Skeletal muscle cell (primary cell): ENCODE measurements at regions not wholly inside any gene's neighbourhood (a gene's known extent, or its start where the extent isn't known, plus 50 kb on each side); places are given as distances from the start of the nearest gene placed in this dataset.
A peak's percentile ranks its signal among the peaks of the same experiment; 100 is the strongest.

Source experiments
- DNase-seq: peaks from one replicate; pipeline ENCODE4 v3.0.0-alpha.2; 2010; ENCODE audit warnings: low read depth
- H3K4me3 ChIP-seq: 2 replicates; pipeline ENCODE4 v1.5.1; 2011; ENCODE audit warnings: low read depth, mild to moderate bottlenecking, control low read depth, low read length, moderate library complexity

DNA sequence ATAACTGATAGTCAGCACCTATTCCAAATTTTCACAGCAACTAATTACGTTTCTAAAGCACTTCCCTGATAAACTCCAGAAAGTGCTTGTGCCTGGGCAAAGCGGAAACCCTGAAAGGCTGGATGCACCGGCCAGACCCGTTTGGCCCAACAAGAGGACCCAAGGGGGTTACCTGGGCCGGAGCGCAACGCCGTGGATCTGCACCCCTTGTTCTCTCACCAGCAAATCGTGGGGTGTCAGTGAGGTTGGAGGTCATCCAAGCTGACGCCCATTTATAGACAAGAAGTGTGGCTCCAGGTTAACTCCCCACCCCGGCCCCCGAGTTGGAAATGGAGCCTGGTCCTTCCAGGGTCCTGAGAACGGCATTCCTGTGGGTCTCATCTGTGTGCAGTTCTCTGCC, 167.0 kb upstream of the HDAC4 start:
- no peak for DNase-seq
- H3K4me3 ChIP-seq = no peak overlapping the region

DNA sequence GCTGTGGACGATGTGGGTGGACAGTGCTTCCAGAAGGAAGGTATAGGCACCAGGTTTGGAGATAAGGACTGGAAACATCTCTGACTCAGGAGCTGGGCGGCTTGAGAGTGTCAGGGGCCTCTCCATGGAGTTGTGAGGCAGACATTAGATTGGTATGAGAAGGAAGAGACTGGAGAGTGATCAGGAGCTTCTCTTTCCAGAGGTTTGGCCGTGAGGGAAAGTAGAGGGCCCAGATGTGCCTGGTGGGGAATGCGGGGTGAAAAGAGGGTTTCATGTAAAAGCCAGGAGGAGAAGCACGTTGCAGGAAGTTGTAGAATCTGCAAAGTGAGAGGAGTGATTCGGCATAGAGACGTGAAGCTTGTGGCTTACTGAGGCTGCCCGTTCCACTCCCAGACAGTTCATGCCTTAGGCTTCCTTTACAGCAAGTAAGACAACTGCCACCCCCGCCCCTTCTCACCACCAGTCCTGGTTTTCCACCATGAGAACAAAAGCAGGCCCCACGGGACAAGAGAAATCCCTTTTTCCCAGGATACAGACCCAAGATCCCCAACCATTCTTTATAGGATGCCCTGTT, 166.3 kb upstream of the HDAC4 start:
- DNase-seq = no peak

DNA sequence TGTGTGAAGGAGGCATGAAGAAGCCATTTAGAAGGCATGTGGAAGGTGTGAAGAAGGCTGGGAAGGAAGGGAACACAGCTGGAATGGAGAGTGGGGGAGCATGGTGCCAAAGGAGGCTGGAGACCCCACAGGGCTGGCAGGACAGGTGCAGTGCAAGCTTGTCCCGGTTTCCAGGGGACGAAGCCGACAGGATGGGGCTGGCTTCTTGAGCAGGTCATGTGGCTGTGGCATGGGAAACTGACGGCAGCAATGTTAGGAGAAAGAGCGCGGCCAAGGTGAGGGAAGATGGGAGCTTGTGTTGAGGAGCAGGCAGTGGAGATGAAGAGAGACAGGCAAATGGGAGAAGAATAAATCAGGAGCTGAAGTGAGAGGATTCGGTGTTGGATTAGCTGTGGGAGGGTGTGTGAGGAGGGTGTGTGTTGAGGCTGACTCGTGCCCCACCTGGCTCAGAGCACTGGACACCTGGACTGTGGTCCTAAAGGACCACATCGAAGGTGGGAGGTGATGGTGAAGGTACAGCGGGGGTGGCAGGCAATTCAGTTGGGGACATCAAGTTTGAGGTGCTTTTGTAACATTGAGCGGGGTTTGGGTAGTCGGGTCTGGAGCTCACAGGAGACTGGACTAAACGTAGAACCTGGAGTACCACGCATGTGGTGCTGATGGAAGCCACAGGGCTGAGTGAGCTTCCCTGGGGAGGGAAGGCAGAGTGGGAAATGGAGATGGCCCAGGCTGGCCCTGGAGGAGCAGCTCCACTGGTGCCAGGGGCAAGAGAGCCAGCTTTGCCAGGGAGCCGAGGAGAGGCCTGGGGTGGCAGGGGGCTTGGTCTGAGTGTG, 165.6 kb upstream of the HDAC4 start:
- no peak for DNase-seq
- H3K4me3 ChIP-seq = no peak overlapping the region

More for the DNA sequence above, 166.3 kb upstream of the HDAC4 start:
- no peak overlapping the region for H3K4me3 ChIP-seq

DNA sequence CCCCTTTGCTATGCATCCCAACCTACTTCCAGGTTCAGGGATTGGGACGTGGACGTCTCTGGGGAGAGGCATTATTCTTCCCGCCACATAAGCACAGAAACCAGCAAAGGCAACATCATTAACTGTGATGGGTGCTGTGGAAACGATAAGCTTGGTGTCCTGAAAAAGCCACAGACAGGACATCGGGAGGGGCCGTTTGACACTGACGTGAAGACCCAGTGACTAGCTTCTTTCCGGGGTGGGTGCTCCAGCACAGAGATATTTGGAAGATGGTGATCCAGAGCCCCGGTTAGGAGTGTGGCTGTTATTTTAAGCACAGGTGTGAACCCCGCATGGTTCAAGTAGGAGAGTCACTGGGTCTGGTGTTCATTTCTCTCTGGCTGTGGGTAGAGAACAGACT, 163.8 kb upstream of the HDAC4 start:
- no peak overlapping the region for H3K4me3 ChIP-seq
- no peak for DNase-seq

DNA sequence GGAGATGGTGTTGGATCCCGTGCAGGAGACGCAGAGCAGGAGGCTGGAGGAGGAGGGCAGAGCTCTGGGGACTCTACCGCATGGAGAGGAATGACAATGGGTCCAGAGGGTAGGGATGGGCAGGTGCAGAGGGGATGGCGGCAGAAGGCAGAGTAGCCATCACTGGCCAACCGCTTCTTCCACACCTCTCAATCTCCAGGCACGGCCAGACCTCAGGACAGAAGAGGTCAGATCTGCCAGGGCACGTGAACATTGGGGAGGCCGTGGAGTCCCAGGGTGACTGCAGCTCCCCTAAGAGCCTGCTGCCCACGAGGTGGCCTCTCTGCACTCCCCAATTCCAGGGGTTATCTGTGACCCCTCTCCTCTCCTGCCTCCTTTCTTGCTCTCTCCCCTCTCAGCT, 162.7 kb upstream of the HDAC4 start:
- no peak overlapping the region for H3K4me3 ChIP-seq
- DNase-seq = no peak

DNA sequence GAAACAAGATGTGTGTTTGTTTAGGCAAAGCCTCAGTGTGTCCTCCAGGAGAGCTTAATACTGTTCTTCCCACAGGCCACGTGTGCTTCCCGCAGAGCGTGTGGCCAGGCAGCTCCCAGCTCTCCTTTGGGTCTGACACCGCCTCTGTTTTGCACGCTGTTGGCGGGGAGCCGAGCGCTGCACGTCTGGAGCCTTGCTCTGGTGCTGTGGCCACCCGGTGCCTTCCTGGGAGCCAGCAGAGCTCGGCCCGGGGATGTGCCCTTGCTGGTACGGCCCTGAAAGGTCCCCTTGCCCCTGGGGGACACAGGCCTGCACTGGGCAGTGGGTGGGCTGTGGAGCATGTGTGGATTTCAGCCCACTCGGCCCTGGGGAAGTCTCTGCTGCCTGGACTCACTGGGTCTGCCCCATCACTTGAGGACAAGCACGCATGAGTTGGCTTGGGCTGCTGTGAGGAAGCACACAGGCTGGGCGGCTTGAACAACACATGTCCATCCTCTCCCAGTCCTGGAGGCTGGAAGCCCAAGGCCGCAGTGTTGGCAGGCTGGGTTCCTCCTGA, 160.7 kb upstream of the HDAC4 start:
- no peak overlapping the region for H3K4me3 ChIP-seq
- DNase-seq = peak; percentile 9

DNA sequence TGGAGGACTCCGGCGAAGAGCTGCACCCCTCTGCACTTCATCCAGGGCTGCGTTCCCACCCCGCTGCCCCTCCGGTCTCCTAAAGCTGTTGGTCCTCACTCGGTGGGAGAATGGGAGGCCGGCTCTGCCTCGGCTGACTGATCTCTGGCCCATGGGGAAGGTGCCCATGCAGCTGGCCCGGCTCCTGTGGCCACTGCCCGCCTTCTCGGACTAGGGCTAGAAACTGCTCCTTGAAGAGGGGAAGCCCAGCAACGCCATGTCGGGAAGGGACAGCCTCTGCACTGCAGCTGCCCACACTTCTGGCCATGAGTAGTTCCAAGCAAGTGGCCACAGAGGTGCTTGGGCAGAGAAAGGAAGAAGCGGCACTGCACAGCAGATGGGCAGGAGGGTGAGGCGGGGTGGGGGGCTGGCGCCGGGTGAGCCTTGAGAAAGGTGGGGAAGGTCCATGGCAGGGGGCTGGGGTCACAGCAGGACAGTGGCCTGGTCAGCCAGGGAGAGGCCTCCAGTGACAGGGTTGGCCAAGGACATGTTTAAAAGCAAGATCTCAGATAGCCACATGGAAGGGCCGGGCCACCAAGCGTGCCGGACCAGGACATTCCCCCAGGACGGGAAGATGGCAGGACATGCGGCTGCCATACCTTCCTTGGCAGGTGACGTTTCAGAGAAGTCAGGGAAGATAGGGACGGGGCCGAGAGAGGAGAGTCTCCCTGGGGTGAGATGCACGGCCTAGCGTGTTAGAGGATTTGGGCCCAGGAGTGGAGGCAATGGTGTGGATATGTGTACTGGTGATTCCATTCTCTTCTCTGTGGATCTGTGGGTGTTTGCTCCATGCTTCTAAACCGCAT, 158.8 kb upstream of the HDAC4 start:
- DNase-seq = no peak
- H3K4me3 ChIP-seq = no peak overlapping the region

DNA sequence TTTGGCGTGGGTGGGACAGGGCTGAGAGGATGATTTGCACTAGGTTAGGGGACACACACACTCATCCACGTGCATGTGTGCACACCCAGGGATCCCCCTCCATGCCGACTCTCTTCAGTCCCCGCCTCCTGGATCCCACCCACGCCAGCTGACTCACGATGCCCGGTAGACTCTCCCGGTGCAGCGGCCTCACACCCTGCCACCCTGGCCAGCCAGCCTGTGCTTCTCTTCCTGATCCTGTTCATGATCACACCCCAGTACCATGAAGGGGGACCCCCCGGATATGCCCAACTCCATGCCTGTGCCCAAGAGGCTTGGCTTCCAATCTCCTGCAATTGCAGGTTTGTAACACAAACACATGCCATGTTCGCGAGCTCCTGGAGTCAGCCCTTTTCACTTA, 157.8 kb upstream of the HDAC4 start:
- DNase-seq = no peak
- H3K4me3 ChIP-seq = no peak overlapping the region

DNA sequence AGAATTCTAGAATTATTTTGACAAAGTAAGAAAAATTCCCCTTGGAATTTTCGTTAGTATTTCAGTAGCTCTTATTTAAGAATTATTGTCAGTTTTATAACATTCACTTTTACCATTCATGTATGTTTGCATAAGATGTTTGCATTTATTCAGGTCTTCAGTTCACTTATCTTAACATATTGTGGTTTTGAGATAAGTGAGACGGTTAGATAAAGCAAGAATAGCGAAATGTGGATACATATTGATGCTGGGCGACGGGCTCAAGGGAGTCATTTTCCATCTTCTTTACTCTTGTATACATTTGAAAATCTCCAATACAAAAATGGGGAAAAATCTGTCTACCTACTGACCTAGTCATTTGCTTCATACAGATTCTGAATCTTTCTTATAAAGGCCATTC, 156.7 kb upstream of the HDAC4 start:
- no peak overlapping the region for H3K4me3 ChIP-seq
- no peak for DNase-seq

DNA sequence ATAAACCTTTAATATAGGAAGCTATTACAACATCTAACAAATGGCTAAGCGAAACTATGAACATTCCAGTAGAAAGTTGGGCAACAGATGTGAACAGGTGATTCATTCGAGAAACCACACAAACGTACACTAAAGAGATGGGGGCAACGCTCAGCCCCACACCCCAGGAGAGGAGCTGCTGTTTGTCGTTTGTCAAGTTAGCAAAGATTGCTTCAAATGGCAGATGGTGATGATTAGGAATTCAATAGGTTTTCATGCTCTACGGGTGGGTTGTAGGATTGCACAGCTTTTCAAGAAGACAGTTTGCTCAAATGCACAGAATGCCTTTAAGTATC, 154.7 kb upstream of the HDAC4 start:
- no peak for DNase-seq
- no peak overlapping the region for H3K4me3 ChIP-seq

DNA sequence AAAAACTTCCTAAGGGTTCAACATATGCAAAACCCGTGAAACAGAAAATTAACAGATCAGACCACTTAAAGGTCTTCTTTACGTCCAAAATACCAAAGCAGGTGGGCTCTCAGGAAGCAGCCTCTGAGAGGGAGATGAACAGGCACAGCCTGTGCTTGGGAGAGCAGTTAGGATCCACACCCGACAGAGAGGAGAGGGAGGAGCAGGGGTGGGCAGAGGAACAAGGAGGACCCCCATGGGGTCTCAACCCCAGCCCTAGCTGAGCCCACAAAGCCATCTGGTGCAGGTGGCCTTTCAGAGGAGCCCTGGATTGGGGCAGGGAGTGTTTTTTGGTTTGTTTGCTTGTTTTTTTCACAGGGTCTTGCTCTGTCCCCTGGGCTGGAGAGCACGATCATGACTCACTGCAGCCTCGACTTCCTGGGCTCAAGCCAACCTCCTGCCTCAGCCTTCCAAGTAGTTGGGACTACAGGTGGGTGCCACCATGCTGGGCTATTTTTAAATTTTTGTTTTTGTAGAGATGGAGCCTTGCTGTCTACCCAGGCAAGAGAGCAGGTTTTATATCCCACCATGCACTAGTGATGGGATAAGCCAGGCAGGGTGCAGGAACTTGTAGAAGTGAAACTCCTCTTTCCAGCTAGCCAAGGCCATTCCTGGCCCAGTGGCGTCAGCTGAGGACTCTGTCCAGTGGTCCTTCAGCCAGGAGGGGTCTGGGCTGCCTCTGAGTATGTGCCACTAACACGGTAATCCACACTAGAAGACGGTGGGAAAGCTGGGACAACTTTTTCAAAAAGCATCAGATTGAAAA, 154.1 kb upstream of the HDAC4 start:
- H3K4me3 ChIP-seq = no peak overlapping the region
- no peak for DNase-seq

DNA sequence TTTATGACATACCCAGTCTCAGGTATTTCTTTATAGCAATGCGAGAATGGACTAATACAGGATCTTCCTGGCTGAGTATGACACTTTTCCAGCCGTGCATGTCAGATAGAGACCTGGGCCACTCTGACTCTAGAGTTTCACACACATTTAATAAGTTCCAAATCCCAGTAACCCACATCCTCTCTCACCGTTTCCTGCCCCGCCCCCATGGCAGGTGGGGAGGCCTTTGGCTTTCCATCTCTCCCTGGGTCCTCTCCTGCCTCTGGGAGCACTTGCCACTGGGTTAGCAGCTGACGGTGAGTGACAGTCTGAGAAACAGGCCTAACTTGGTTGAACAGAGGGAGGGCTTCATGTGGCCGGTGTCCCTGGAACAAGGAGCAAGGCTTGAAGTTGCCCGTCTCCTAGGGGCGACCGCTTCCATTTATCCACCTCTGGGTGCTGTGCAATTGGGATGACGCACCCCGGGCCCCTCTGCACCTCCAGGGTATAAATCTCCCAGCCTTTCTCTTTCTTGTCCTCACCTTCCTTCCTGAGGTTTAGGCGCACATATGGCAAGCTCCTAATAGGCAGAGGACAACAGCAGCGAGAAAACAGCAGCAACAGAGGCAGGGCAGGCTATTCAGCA, 152.7 kb upstream of the HDAC4 start:
- no peak for DNase-seq
- H3K4me3 ChIP-seq = no peak overlapping the region

DNA sequence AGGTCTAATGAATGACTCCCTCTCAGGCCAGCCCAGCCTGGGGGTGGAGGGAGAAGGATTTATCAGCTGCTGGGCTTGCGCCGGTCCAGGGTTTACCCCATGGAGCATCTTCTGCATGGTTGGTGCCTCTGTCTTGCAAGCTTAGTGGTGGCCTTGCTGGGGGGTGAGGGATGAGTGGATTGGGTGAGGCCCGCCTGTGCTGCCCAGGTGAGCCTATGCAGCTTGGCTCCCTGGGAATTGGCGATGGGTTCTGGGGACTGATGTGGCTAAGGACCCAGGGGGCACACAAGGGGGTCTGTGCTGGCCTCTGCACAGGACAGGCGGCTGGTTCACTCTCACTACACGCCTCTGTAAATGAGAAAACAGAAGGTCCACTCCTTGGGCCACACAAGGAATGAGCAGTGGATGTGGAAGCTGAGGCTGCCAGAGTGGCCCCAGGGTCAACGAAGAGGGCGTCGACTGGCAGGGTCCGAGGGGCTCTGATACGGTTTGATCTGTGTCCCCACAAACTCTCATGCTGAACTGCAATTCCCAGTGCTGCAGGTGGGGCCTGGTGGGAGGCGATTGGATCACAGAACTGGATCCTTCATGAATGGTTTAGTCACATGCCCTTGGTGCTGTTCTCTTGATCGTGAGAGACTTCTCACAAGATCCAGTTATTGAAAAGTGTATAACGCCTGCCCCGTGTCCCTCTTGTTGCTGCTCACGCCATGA, 151.6 kb upstream of the HDAC4 start:
- DNase-seq = no peak

DNA sequence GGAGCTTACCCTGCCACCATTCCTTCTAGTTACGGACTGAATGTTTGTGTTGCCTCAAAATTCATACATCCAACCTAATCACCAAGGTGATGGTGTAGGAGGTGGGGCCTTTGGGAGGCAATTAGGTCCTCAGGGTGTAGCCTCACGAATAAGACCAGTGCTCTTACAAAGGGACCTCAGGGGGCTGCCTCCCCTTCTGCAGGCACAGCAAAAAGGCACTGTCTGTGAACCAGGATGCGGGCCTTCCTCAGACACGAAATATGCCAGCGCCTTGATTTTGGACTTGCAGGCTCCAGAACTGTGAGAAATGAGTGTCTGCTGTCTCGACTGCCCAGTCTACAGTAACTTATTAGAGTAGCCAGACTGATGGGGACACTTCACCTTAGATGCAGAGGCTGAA, 150.4 kb upstream of the HDAC4 start:
- H3K4me3 ChIP-seq = no peak overlapping the region
- no peak for DNase-seq

More for the DNA sequence above, 151.6 kb upstream of the HDAC4 start:
- no peak overlapping the region for H3K4me3 ChIP-seq

DNA sequence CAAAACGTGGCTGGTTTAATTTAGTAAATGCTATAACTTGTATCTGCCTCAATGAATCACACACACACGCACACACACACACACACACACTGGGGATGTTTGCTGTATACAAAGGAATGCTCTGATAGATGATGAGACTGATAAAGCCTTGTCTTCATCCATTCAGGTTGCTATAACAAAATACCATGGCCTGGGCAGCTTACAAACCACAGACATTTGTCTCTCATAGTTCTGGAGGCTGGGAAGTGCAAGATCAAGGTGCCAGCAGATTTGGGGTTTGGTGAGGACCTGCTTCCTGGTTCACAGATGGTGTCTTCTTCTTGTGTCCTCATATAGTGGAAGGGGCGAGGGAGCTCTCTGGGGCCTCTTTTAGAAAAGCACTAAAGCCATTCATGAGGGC, 149.5 kb upstream of the HDAC4 start:
- no peak for DNase-seq
- H3K4me3 ChIP-seq = no peak overlapping the region

DNA sequence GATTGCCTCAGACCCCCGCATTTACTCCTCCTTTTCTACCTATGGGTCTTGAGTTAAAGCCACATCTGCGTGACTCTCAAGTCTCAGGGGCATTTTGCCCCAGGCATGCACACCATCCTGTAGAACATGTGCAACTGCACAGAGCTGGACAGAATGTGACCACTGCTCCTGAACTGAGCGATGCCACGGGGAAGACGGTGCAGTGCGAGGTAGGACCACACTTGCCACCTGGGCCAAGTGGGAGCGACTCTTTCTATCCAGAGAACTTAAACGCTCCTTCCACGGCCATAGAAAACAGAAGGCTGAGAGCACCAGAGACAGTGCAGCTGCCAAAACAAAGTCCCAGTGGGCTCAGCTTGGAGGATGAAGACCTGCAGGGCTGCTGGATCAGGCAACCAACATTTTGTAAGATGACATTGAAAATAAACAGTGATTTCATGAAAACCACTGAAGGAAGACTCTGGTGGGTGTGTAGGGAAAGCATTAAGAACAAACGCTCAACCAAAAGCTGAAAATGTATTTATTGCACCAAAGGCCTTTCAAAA, 149.0 kb upstream of the HDAC4 start:
- H3K4me3 ChIP-seq = no peak overlapping the region
- no peak for DNase-seq

DNA sequence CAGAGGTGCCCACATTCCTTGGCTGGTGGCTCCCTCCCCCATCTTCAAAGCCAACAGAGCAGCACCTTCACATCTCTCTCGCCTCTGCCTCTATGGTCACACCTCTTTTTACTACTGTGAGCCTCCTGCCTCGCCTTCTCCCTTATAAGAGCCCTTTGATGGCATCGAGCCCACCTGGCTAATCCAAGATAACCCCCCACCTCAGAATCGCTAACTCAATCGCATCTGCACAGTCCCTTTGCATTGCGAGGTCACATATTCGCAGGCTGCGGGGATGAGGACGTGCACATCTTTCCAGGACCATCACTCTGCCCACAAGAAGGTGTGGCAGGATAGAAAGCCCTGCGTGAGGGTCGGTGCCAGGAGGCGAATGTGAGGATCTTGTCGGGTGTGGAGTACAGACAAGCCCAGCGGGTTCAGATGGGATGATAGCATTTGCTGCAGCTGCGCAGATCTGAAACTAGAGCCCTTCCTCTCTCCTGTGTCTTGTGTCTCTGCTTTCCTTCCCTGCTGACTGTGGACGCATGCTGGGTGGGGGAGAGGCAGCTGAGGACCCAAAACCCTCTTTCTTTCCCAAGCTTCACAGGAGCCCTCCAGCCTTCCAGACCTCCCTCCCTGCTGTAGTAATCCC, 148.3 kb upstream of the HDAC4 start:
- no peak overlapping the region for H3K4me3 ChIP-seq
- no peak for DNase-seq

DNA sequence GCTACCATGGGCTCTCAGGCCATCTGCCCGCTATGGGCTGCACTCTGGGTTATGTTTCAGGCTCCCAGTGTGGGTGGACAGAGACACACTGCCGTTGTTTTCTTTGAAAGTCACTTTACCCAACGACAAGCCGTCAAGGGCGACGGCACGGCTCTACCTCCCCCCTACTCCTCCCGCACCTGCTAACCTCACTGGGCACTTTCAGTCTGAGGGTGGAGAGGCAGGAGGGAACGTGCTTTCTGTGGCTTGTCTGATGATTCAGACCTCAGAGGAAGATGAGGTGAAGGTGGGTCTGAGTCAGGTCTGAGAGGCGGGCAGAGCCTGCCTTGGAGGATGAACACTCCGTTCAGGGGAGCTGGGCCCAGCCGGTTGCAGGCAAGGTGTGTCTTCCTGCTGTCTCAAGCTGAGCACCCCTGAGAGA, 147.6 kb upstream of the HDAC4 start:
- no peak for DNase-seq
- H3K4me3 ChIP-seq = no peak overlapping the region
